SK-N-SH treated with all-trans-retinoic acid at 6 μM for 48 hours (cell line): ENCODE measurements at regions not wholly inside any gene's neighbourhood (a gene's known extent, or its start where the extent isn't known, plus 50 kb on each side); places are given as distances from the start of the nearest gene placed in this dataset.

ENCODE experiments used
- ATAC-seq: fragments of 200-7000 bp; cut with Tn5 transposase; 3 replicates; pipeline ENCODE4 v1.9.1; 2020; ENCODE audit warnings: mild to moderate bottlenecking, moderate library complexity
- CREB5 ChIP-seq: fragments of 250-450 bp; sonication (Bioruptor Pico); IDR thresholded peaks from 2 replicates; pipeline ENCODE4 v1.5.1; 2020; ENCODE audit warnings: low read depth, mild to moderate bottlenecking, moderate library complexity
- CSDC2 ChIP-seq: fragments of 250-450 bp; sonication (Bioruptor Pico); IDR thresholded peaks from 2 replicates; pipeline ENCODE4 v1.5.0; 2020; ENCODE audit warnings: mild to moderate bottlenecking, moderate library complexity
- CSRNP3 ChIP-seq: fragments of 250-450 bp; sonication (Bioruptor Pico); IDR thresholded peaks from 2 replicates; pipeline ENCODE4 v1.5.1; 2021; ENCODE audit warnings: mild to moderate bottlenecking, moderate library complexity
- ESRRG ChIP-seq: fragments of 250-450 bp; sonication (Bioruptor Pico); IDR thresholded peaks from 2 replicates; pipeline ENCODE4 v1.6.1; 2021; ENCODE audit warnings: mild to moderate bottlenecking
- GLIS3 ChIP-seq: fragments of 250-450 bp; sonication (Bioruptor Pico); IDR thresholded peaks from 2 replicates; pipeline ENCODE4 v1.5.0; 2020; ENCODE audit warnings: mild to moderate bottlenecking, moderate library complexity
- OSR1 ChIP-seq: fragments of 250-450 bp; sonication (Bioruptor Pico); IDR thresholded peaks from 2 replicates; pipeline ENCODE4 v1.8.0; 2022; ENCODE audit warnings: moderate library complexity, mild to moderate bottlenecking, inconsistent platforms
- PATZ1 ChIP-seq: fragments of 250-450 bp; sonication (Bioruptor Pico); IDR thresholded peaks from 2 replicates; pipeline ENCODE4 v1.8.0; 2020; ENCODE audit warnings: mild to moderate bottlenecking, moderate library complexity, borderline replicate concordance
- POU6F1 ChIP-seq: fragments of 250-450 bp; sonication (Bioruptor Pico); IDR thresholded peaks from 2 replicates; pipeline ENCODE4 v1.8.0; 2021; ENCODE audit warnings: low read depth, mild to moderate bottlenecking, moderate library complexity, borderline replicate concordance
- PPARA ChIP-seq: fragments of 250-450 bp; sonication (Bioruptor Pico); IDR thresholded peaks from 2 replicates; pipeline ENCODE4 v1.5.0; 2020; ENCODE audit warnings: mild to moderate bottlenecking, borderline replicate concordance
- RARB ChIP-seq: fragments of 250-450 bp; sonication (Bioruptor Pico); IDR thresholded peaks from 2 replicates; pipeline ENCODE4 v1.8.0; 2021; ENCODE audit warnings: mild to moderate bottlenecking, moderate library complexity
- SNAI2 ChIP-seq: fragments of 250-450 bp; sonication (Bioruptor Pico); IDR thresholded peaks from 2 replicates; pipeline ENCODE4 v1.5.0; 2020; ENCODE audit warnings: mild to moderate bottlenecking, moderate library complexity
- TCF4 ChIP-seq: fragments of 250-450 bp; sonication (Bioruptor Pico); IDR thresholded peaks from 2 replicates; pipeline ENCODE4 v1.8.0; 2021; ENCODE audit warnings: mild to moderate bottlenecking, moderate library complexity, borderline replicate concordance
- ZC3H10 ChIP-seq: fragments of 250-450 bp; sonication (Bioruptor Pico); IDR thresholded peaks from 2 replicates; pipeline ENCODE4 v1.5.1; 2021; ENCODE audit warnings: mild to moderate bottlenecking, moderate library complexity
- ZFP3 ChIP-seq: fragments of 250-450 bp; sonication (Bioruptor Pico); IDR thresholded peaks from 2 replicates; pipeline ENCODE4 v1.5.0; 2020; ENCODE audit warnings: mild to moderate bottlenecking, moderate library complexity
- ZFP30 ChIP-seq: fragments of 450-650 bp; formaldehyde crosslinking; IDR thresholded peaks from 2 replicates; pipeline ENCODE4 v1.5.0; 2022; ENCODE audit warnings: mild to moderate bottlenecking, moderate library complexity
- ZNF8 ChIP-seq: fragments of 450-650 bp; formaldehyde crosslinking; IDR thresholded peaks from 2 replicates; pipeline ENCODE4 v1.5.0; 2020; ENCODE audit warnings: mild to moderate bottlenecking, moderate library complexity
- TF ChIP-seq, protein P1 (sequence below): fragments of 250-450 bp; sonication (Bioruptor Pico); IDR thresholded peaks from 2 replicates; pipeline ENCODE4 v1.5.0; 2020; ENCODE audit warnings: mild to moderate bottlenecking, moderate library complexity

DNA sequence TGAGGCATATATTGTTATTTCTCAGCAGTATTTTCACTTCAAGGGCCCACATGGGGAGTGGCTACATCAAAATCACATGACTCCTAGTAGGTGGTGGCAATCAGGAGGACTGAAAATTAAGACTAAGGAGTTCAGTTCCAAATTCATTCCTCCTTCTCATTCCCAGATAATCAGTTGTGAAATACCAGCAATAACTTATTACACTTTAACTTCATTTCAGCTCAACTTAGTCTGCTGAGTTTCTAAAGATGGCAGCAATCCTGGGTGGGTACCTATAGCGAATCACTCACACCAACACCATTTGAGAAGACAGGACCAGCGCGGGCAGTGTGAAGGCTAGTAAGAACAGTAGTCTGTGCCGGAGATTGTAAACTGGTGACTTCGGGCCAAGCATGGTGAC is 63.9 kb upstream of the SLC10A2 start:
- ATAC-seq, result no peak

More for the DNA sequence above, 63.9 kb upstream of the SLC10A2 start:
- TF ChIP-seq OSR1, result no peak
- no peak for TF ChIP-seq ZFP30 (CRISPR knock-in tag)
- TF ChIP-seq CSDC2 (CRISPR knock-in tag), result no peak
- no peak for TF ChIP-seq ZNF8
- TF ChIP-seq PPARA, result no peak
- TF ChIP-seq PATZ1 (CRISPR knock-in tag), result no peak
- no peak for TF ChIP-seq TCF4 (CRISPR knock-in tag)
- TF ChIP-seq CREB5 (CRISPR knock-in tag), result no peak
- TF ChIP-seq, protein P1, sequence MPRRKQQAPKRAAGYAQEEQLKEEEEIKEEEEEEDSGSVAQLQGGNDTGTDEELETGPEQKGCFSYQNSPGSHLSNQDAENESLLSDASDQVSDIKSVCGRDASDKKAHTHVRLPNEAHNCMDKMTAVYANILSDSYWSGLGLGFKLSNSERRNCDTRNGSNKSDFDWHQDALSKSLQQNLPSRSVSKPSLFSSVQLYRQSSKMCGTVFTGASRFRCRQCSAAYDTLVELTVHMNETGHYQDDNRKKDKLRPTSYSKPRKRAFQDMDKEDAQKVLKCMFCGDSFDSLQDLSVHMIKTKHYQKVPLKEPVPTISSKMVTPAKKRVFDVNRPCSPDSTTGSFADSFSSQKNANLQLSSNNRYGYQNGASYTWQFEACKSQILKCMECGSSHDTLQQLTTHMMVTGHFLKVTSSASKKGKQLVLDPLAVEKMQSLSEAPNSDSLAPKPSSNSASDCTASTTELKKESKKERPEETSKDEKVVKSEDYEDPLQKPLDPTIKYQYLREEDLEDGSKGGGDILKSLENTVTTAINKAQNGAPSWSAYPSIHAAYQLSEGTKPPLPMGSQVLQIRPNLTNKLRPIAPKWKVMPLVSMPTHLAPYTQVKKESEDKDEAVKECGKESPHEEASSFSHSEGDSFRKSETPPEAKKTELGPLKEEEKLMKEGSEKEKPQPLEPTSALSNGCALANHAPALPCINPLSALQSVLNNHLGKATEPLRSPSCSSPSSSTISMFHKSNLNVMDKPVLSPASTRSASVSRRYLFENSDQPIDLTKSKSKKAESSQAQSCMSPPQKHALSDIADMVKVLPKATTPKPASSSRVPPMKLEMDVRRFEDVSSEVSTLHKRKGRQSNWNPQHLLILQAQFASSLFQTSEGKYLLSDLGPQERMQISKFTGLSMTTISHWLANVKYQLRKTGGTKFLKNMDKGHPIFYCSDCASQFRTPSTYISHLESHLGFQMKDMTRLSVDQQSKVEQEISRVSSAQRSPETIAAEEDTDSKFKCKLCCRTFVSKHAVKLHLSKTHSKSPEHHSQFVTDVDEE (CRISPR knock-in tag), result no peak
- TF ChIP-seq ZC3H10, result no peak
- no peak for TF ChIP-seq CSRNP3 (CRISPR knock-in tag)
- no peak for TF ChIP-seq POU6F1 (CRISPR knock-in tag)
- TF ChIP-seq SNAI2 (CRISPR knock-in tag), result no peak
- no peak for TF ChIP-seq RARB
- TF ChIP-seq GLIS3 (CRISPR knock-in tag), result no peak
- TF ChIP-seq ESRRG (CRISPR knock-in tag), result no peak
- no peak for TF ChIP-seq ZFP3 (CRISPR knock-in tag)
